PC-9 (cell line): ENCODE measurements at regions not wholly inside any gene's neighbourhood (a gene's known extent, or its start where the extent isn't known, plus 50 kb on each side); places are given as distances from the start of the nearest gene placed in this dataset.

ENCODE experiments used
- CTCF ChIP-seq: fragments of 200-600 bp; sonication (generic); conservative IDR thresholded peaks from 2 replicates; pipeline ENCODE4 v1.6.1; 2017; ENCODE audit warnings: mixed run types, antibody characterized with exemption, mild to moderate bottlenecking, moderate library complexity
- EZH2 ChIP-seq: fragments of 200-600 bp; sonication (generic); IDR thresholded peaks from 2 replicates; pipeline ENCODE4 v1.8.0; 2017; ENCODE audit warnings: antibody characterized with exemption, low read depth

- TF ChIP-seq CTCF (no peak), EZH2 (no peak)
Observed at GRCh38 chr10:88092265-88092664, 228.8 kb downstream of the PTEN start.
